GM23338 (cell line): ENCODE measurements at regions not wholly inside any gene's neighbourhood (a gene's known extent, or its start where the extent isn't known, plus 50 kb on each side); places are given as distances from the start of the nearest gene placed in this dataset.

ENCODE experiments used
- ATAC-seq: fragments of 200-7000 bp; cut with Tn5 transposase; 3 replicates; pipeline ENCODE4 v1.9.1; 2020
- DNase-seq: peaks from one replicate; pipeline ENCODE4 v3.0.0-alpha.2; 2015; ENCODE audit warnings: low spot score
- H2AFZ ChIP-seq: fragments of 200-600 bp; sonication (generic); 2 replicates; pipeline ENCODE4 v1.8.0; 2016; ENCODE audit warnings: antibody characterized with exemption, mild to moderate bottlenecking, moderate library complexity
- H3F3A ChIP-seq: fragments of 200-600 bp; sonication (generic); replicated peaks from 2 replicates; pipeline ENCODE4 v1.8.0; 2017; ENCODE audit warnings: antibody characterized with exemption, mixed run types, low read depth
- H3K27ac ChIP-seq: fragments of 200-600 bp; sonication (generic); 2 replicates; pipeline ENCODE4 v1.6.1; 2016; ENCODE audit warnings: low read depth
- H3K27me3 ChIP-seq: fragments of 200-600 bp; sonication (generic); 2 replicates; pipeline ENCODE4 v1.8.0; 2016; ENCODE audit warnings: mild to moderate bottlenecking, mixed run types, moderate library complexity; ENCODE audit not compliant: insufficient read depth
- H3K36me3 ChIP-seq: fragments of 200-600 bp; sonication (generic); 2 replicates; pipeline ENCODE4 v1.8.0; 2016; ENCODE audit warnings: mild to moderate bottlenecking; ENCODE audit not compliant: insufficient read depth
- H3K4me1 ChIP-seq: fragments of 200-600 bp; sonication (generic); 2 replicates; pipeline ENCODE4 v1.8.0; 2016; ENCODE audit warnings: mild to moderate bottlenecking, moderate library complexity; ENCODE audit not compliant: insufficient read depth
- H3K4me2 ChIP-seq: fragments of 200-600 bp; sonication (generic); 2 replicates; pipeline ENCODE4 v1.7.1; 2017; ENCODE audit warnings: mixed run types
- H3K4me3 ChIP-seq: fragments of 200-600 bp; sonication (generic); 2 replicates; pipeline ENCODE4 v1.6.1; 2016; ENCODE audit warnings: mixed run types
- H3K79me2 ChIP-seq: fragments of 200-600 bp; sonication (generic); replicated peaks from 2 replicates; pipeline ENCODE4 v1.8.0; 2017; ENCODE audit warnings: mild to moderate bottlenecking; ENCODE audit not compliant: insufficient read depth
- H3K9me2 ChIP-seq: fragments of 200-600 bp; sonication (generic); 2 replicates; pipeline ENCODE4 v1.8.0; 2017; ENCODE audit not compliant: insufficient read depth
- H4K20me1 ChIP-seq: fragments of 200-600 bp; sonication (generic); replicated peaks from 2 replicates; pipeline ENCODE4 v1.8.0; 2017; ENCODE audit warnings: mild to moderate bottlenecking; ENCODE audit not compliant: insufficient read depth
- H3K27ac Mint-ChIP-seq: 2 replicates; pipeline ENCODE4 v1.8.0; 2020; ENCODE audit warnings: inconsistent platforms, mild to moderate bottlenecking, moderate library complexity, mixed read lengths
- H3K27me3 Mint-ChIP-seq: 3 replicates; pipeline ENCODE4 v1.8.0; 2022; ENCODE audit warnings: low read depth, mild to moderate bottlenecking, moderate library complexity, mixed read lengths, inconsistent platforms; ENCODE audit not compliant: insufficient read depth, poor library complexity
- H3K36me3 Mint-ChIP-seq: 3 replicates; pipeline ENCODE4 v1.8.0; 2021; ENCODE audit warnings: low read depth, mild to moderate bottlenecking, inconsistent platforms, moderate library complexity, mixed read lengths
- H3K4me1 Mint-ChIP-seq: 3 replicates; pipeline ENCODE4 v1.8.0; 2020; ENCODE audit warnings: mild to moderate bottlenecking, inconsistent platforms, mixed read lengths
- H3K4me3 Mint-ChIP-seq: 3 replicates; pipeline ENCODE4 v1.8.0; 2021; ENCODE audit warnings: moderate library complexity, mild to moderate bottlenecking, inconsistent platforms, mixed read lengths
- H3K9me3 Mint-ChIP-seq: 3 replicates; pipeline ENCODE4 v1.8.0; 2020; ENCODE audit warnings: moderate library complexity, mild to moderate bottlenecking, inconsistent platforms, mixed read lengths
- CREB1 ChIP-seq: fragments of 250-450 bp; sonication (Bioruptor Pico); IDR thresholded peaks from 2 replicates; pipeline ENCODE4 v1.5.0; 2020; ENCODE audit warnings: low read depth, mild to moderate bottlenecking, moderate library complexity
- EZH2 ChIP-seq: fragments of 200-600 bp; sonication (generic); IDR thresholded peaks from one replicate; pipeline ENCODE4 v1.8.0; 2017; ENCODE audit warnings: antibody characterized with exemption, mild to moderate bottlenecking, low read depth; ENCODE audit not compliant: unreplicated experiment
- JUNB ChIP-seq: IDR thresholded peaks from one replicate; pipeline ENCODE4 v1.6.1; 2016; ENCODE audit warnings: antibody characterized with exemption; ENCODE audit not compliant: unreplicated experiment
- POLR2AphosphoS5 ChIP-seq: IDR thresholded peaks from 2 replicates; pipeline ENCODE4 v1.6.1; 2016; ENCODE audit warnings: antibody characterized with exemption, low read depth
- STAT1 ChIP-seq: IDR thresholded peaks from one replicate; pipeline ENCODE4 v1.6.1; 2016; ENCODE audit warnings: antibody characterized with exemption; ENCODE audit not compliant: unreplicated experiment
- ZNF331 ChIP-seq: fragments of 250-450 bp; sonication (Bioruptor Pico); IDR thresholded peaks from 2 replicates; pipeline ENCODE4 v1.5.0; 2020; ENCODE audit warnings: low read depth, mild to moderate bottlenecking, moderate library complexity
- TF ChIP-seq, protein P1 (sequence below): fragments of 250-450 bp; sonication (Bioruptor Pico); IDR thresholded peaks from 2 replicates; pipeline ENCODE4 v1.5.0; 2020; ENCODE audit warnings: mild to moderate bottlenecking, moderate library complexity
- TF ChIP-seq, protein P2 (sequence below): IDR thresholded peaks from 2 replicates; pipeline ENCODE4 v1.6.1; 2016; ENCODE audit warnings: antibody characterized with exemption
- TF ChIP-seq, protein P3 (sequence below), 2 experiments: fragments of 200-600 bp in 1 of 2; sonication (generic) in 1 of 2; conservative IDR thresholded peaks; 2 replicates each; pipeline versions ENCODE4 v1.5.1 to v1.6.1; 2016 to 2017; ENCODE audit warnings: antibody characterized with exemption in 2 of 2, low read depth in 2 of 2, mild to moderate bottlenecking in 2 of 2, moderate library complexity in 1 of 2

- TF ChIP-seq, protein P1, sequence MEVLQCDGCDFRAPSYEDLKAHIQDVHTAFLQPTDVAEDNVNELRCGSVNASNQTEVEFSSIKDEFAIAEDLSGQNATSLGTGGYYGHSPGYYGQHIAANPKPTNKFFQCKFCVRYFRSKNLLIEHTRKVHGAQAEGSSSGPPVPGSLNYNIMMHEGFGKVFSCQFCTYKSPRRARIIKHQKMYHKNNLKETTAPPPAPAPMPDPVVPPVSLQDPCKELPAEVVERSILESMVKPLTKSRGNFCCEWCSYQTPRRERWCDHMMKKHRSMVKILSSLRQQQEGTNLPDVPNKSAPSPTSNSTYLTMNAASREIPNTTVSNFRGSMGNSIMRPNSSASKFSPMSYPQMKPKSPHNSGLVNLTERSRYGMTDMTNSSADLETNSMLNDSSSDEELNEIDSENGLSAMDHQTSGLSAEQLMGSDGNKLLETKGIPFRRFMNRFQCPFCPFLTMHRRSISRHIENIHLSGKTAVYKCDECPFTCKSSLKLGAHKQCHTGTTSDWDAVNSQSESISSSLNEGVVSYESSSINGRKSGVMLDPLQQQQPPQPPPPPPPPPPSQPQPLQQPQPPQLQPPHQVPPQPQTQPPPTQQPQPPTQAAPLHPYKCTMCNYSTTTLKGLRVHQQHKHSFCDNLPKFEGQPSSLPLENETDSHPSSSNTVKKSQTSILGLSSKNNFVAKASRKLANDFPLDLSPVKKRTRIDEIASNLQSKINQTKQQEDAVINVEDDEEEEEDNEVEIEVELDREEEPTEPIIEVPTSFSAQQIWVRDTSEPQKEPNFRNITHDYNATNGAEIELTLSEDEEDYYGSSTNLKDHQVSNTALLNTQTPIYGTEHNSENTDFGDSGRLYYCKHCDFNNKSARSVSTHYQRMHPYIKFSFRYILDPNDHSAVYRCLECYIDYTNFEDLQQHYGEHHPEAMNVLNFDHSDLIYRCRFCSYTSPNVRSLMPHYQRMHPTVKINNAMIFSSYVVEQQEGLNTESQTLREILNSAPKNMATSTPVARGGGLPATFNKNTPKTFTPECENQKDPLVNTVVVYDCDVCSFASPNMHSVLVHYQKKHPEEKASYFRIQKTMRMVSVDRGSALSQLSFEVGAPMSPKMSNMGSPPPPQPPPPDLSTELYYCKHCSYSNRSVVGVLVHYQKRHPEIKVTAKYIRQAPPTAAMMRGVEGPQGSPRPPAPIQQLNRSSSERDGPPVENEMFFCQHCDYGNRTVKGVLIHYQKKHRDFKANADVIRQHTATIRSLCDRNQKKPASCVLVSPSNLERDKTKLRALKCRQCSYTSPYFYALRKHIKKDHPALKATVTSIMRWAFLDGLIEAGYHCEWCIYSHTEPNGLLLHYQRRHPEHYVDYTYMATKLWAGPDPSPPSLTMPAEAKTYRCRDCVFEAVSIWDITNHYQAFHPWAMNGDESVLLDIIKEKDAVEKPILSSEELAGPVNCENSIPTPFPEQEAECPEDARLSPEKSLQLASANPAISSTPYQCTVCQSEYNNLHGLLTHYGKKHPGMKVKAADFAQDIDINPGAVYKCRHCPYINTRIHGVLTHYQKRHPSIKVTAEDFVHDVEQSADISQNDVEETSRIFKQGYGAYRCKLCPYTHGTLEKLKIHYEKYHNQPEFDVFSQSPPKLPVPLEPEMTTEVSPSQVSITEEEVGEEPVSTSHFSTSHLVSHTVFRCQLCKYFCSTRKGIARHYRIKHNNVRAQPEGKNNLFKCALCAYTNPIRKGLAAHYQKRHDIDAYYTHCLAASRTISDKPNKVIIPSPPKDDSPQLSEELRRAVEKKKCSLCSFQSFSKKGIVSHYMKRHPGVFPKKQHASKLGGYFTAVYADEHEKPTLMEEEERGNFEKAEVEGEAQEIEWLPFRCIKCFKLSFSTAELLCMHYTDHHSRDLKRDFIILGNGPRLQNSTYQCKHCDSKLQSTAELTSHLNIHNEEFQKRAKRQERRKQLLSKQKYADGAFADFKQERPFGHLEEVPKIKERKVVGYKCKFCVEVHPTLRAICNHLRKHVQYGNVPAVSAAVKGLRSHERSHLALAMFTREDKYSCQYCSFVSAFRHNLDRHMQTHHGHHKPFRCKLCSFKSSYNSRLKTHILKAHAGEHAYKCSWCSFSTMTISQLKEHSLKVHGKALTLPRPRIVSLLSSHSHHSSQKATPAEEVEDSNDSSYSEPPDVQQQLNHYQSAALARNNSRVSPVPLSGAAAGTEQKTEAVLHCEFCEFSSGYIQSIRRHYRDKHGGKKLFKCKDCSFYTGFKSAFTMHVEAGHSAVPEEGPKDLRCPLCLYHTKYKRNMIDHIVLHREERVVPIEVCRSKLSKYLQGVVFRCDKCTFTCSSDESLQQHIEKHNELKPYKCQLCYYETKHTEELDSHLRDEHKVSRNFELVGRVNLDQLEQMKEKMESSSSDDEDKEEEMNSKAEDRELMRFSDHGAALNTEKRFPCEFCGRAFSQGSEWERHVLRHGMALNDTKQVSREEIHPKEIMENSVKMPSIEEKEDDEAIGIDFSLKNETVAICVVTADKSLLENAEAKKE = no peak
- TF ChIP-seq POLR2AphosphoS5 (no peak), STAT1 (no peak)
- TF ChIP-seq, protein P2, sequence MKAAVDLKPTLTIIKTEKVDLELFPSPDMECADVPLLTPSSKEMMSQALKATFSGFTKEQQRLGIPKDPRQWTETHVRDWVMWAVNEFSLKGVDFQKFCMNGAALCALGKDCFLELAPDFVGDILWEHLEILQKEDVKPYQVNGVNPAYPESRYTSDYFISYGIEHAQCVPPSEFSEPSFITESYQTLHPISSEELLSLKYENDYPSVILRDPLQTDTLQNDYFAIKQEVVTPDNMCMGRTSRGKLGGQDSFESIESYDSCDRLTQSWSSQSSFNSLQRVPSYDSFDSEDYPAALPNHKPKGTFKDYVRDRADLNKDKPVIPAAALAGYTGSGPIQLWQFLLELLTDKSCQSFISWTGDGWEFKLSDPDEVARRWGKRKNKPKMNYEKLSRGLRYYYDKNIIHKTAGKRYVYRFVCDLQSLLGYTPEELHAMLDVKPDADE = no peak
Observed at GRCh38 chr1:80036690-80037432, 1030.3 kb upstream of the ADGRL4 start (continued).

DNA sequence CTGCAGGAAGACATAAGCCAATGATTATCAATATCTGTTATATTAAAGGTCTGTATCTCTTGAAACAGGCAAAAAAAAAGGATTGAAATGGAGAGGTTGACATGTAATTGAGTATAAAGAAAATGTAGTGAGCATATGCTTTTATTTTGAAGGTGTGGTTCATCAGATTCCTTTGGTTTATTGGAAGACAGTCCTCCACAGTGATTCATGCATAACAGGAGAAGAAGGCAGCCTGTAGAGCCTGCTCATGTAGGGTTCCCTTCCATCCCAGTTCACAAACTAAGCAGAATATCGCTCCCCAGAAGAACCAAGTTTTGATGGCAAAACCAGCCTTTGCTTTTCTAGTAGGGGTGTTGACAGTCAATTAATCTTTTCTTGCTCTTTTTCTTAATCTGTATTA is 1016.8 kb upstream of the ADGRL4 start:
- Mint-ChIP-seq H3K36me3 (no peaks in the 10 kb centered on the region), H3K9me3 (no peaks in the 10 kb centered on the region), H3K4me3 (no peak overlapping the region), H3K4me1 (no peaks in the 10 kb centered on the region), H3K27ac (no peak overlapping the region), H3K27me3 (no peaks in the 10 kb centered on the region)
- no peak overlapping the region for H3K27ac ChIP-seq
- no peak overlapping the region for H3K4me3 ChIP-seq
- H3K36me3 ChIP-seq = no peaks in the 10 kb centered on the region
- peaks cover 5% of the 10 kb centered on the region; the same call in 1 of the 2 replicates for H3K9me2 ChIP-seq
- H3F3A ChIP-seq = no peaks in the 10 kb centered on the region
- no peaks in the 10 kb centered on the region for H3K4me1 ChIP-seq
- ATAC-seq (no peak), DNase-seq (no peak)
- H2AFZ ChIP-seq = no peak overlapping the region
- H3K27me3 ChIP-seq = no peaks in the 10 kb centered on the region
- no peak overlapping the region for H3K4me2 ChIP-seq
- H4K20me1 ChIP-seq = no peaks in the 10 kb centered on the region
- H3K79me2 ChIP-seq = no peaks in the 10 kb centered on the region
- TF ChIP-seq JUNB (no peak), STAT1 (no peak), ZNF331 (CRISPR knock-in tag) (no peak), EZH2 (no peak), POLR2AphosphoS5 (no peak), CREB1 (CRISPR knock-in tag) (no peak)
- TF ChIP-seq, protein P2 = no peak
- TF ChIP-seq, protein P3, sequence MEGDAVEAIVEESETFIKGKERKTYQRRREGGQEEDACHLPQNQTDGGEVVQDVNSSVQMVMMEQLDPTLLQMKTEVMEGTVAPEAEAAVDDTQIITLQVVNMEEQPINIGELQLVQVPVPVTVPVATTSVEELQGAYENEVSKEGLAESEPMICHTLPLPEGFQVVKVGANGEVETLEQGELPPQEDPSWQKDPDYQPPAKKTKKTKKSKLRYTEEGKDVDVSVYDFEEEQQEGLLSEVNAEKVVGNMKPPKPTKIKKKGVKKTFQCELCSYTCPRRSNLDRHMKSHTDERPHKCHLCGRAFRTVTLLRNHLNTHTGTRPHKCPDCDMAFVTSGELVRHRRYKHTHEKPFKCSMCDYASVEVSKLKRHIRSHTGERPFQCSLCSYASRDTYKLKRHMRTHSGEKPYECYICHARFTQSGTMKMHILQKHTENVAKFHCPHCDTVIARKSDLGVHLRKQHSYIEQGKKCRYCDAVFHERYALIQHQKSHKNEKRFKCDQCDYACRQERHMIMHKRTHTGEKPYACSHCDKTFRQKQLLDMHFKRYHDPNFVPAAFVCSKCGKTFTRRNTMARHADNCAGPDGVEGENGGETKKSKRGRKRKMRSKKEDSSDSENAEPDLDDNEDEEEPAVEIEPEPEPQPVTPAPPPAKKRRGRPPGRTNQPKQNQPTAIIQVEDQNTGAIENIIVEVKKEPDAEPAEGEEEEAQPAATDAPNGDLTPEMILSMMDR (conservative IDR thresholded peaks at IDR 0.05; ENCODE audit: low read depth in 2 of 2) = no peak
